Effector memory CD4-positive, alpha-beta T cell (primary cell): ENCODE measurements at regions not wholly inside any gene's neighbourhood (a gene's known extent, or its start where the extent isn't known, plus 50 kb on each side); places are given as distances from the start of the nearest gene placed in this dataset.

Experiments used
- DNase-seq, 3 donors: peaks; one replicate each; pipeline ENCODE4 v3.0.0-alpha.2; 2020
- H3K27ac ChIP-seq: 2 replicates; pipeline ENCODE4 v1.7.0; 2013; ENCODE audit warnings: mild to moderate bottlenecking, low read length, moderate library complexity; ENCODE audit not compliant: insufficient read depth, poor library complexity, severe bottlenecking
- H3K27me3 ChIP-seq: replicated peaks from 2 replicates; pipeline ENCODE4 v1.7.0; 2013; ENCODE audit warnings: mild to moderate bottlenecking, low read length; ENCODE audit not compliant: insufficient read depth, control insufficient read depth, poor library complexity, severe bottlenecking
- H3K36me3 ChIP-seq: 2 replicates; pipeline ENCODE4 v1.7.0; 2013; ENCODE audit warnings: mild to moderate bottlenecking, low read length, moderate library complexity; ENCODE audit not compliant: control insufficient read depth, insufficient read depth
- H3K4me1 ChIP-seq: 2 replicates; pipeline ENCODE4 v1.7.0; 2013; ENCODE audit warnings: low read length, mild to moderate bottlenecking; ENCODE audit not compliant: control insufficient read depth, insufficient read depth, poor library complexity, severe bottlenecking
- H3K4me3 ChIP-seq: 2 replicates; pipeline ENCODE4 v1.7.0; 2013; ENCODE audit warnings: low read length, low read depth, mild to moderate bottlenecking; ENCODE audit not compliant: insufficient read depth, poor library complexity, severe bottlenecking
- H3K9me3 ChIP-seq: 2 replicates; pipeline ENCODE4 v1.7.0; 2013; ENCODE audit warnings: mild to moderate bottlenecking, low read length, moderate library complexity; ENCODE audit not compliant: control insufficient read depth

GRCh38 chr20:58112017-58112781 is 116.3 kb downstream of the ANKRD60 start:
- Histone ChIP-seq H3K27me3 (no peaks in the 10 kb centered on the region), H3K9me3 (peaks cover 4% of the 10 kb centered on the region), H3K27ac (no peak overlapping the region), H3K4me1 (no peaks in the 10 kb centered on the region), H3K4me3 (no peak overlapping the region), H3K36me3 (no peaks in the 10 kb centered on the region)
- DNase-seq = no peak

GRCh38 chr20:58111310-58112016 is 117.0 kb downstream of the ANKRD60 start:
- H3K4me1 ChIP-seq = no peaks in the 10 kb centered on the region
- H3K36me3 ChIP-seq = no peaks in the 10 kb centered on the region
- no peak overlapping the region for H3K27ac ChIP-seq
- DNase-seq = no peak
- no peaks in the 10 kb centered on the region for H3K27me3 ChIP-seq
- H3K4me3 ChIP-seq = no peak overlapping the region
- peaks cover 4% of the 10 kb centered on the region for H3K9me3 ChIP-seq

- Histone ChIP-seq H3K27ac (no peak overlapping the region), H3K4me1 (no peaks in the 10 kb centered on the region), H3K27me3 (no peaks in the 10 kb centered on the region), H3K4me3 (no peak overlapping the region), H3K36me3 (no peaks in the 10 kb centered on the region), H3K9me3 (peaks cover 4% of the 10 kb centered on the region)
- no peak for DNase-seq
Measured at GRCh38 chr20:58109918-58110635, 118.4 kb downstream of the ANKRD60 start.

GRCh38 chr20:58109126-58109880 is 119.2 kb downstream of the ANKRD60 start:
- Histone ChIP-seq H3K4me1 (no peaks in the 10 kb centered on the region), H3K27me3 (no peaks in the 10 kb centered on the region), H3K4me3 (no peak overlapping the region), H3K27ac (no peak overlapping the region), H3K9me3 (peaks cover 4% of the 10 kb centered on the region), H3K36me3 (no peaks in the 10 kb centered on the region)
- no peak for DNase-seq

- Histone ChIP-seq H3K27ac (no peak overlapping the region), H3K9me3 (peaks cover 4% of the 10 kb centered on the region), H3K36me3 (no peaks in the 10 kb centered on the region), H3K4me3 (no peak overlapping the region), H3K4me1 (no peaks in the 10 kb centered on the region), H3K27me3 (no peaks in the 10 kb centered on the region)
- DNase-seq = no peak
Measured at GRCh38 chr20:58107533-58107932, 120.9 kb downstream of the ANKRD60 start.

- Histone ChIP-seq H3K27me3 (no peaks in the 10 kb centered on the region), H3K27ac (no peak overlapping the region), H3K36me3 (no peaks in the 10 kb centered on the region), H3K4me3 (no peak overlapping the region), H3K9me3 (peaks cover 4% of the 10 kb centered on the region), H3K4me1 (no peaks in the 10 kb centered on the region)
- no peak for DNase-seq
Measured at GRCh38 chr20:58106143-58106750, 122.2 kb downstream of the ANKRD60 start.

GRCh38 chr20:58103961-58104360 is 124.5 kb downstream of the ANKRD60 start:
- no peak for DNase-seq
- Histone ChIP-seq H3K27ac (no peak overlapping the region), H3K9me3 (no peaks in the 10 kb centered on the region)

GRCh38 chr20:58103517-58103904 is 124.9 kb downstream of the ANKRD60 start:
- Histone ChIP-seq H3K27ac (no peak overlapping the region), H3K27me3 (no peaks in the 10 kb centered on the region), H3K9me3 (no peaks in the 10 kb centered on the region), H3K4me3 (no peak overlapping the region), H3K4me1 (no peaks in the 10 kb centered on the region), H3K36me3 (no peaks in the 10 kb centered on the region)
- DNase-seq = no peak

More at GRCh38 chr20:58103961-58104360, 124.5 kb downstream of the ANKRD60 start:
- Histone ChIP-seq H3K4me1 (no peaks in the 10 kb centered on the region), H3K36me3 (no peaks in the 10 kb centered on the region), H3K4me3 (no peak overlapping the region), H3K27me3 (no peaks in the 10 kb centered on the region)

GRCh38 chr20:58102744-58103516 is 125.5 kb downstream of the ANKRD60 start:
- H3K4me3 ChIP-seq = no peak overlapping the region
- no peak for DNase-seq
- H3K27ac ChIP-seq = no peak overlapping the region
- no peaks in the 10 kb centered on the region for H3K9me3 ChIP-seq
- H3K4me1 ChIP-seq = no peaks in the 10 kb centered on the region
- H3K27me3 ChIP-seq = no peaks in the 10 kb centered on the region
- H3K36me3 ChIP-seq = no peaks in the 10 kb centered on the region
